Endodermal cell (in vitro differentiated cells): ENCODE measurements at regions not wholly inside any gene's neighbourhood (a gene's known extent, or its start where the extent isn't known, plus 50 kb on each side); places are given as distances from the start of the nearest gene placed in this dataset.

Experiments
- DNase-seq: peaks from one replicate; pipeline ENCODE4 v3.0.0-alpha.2; 2017
- H3K27ac ChIP-seq: 2 replicates; pipeline ENCODE4 v1.5.1; 2013; ENCODE audit warnings: mild to moderate bottlenecking, low read depth, low read length, moderate library complexity
- H3K27me3 ChIP-seq: 2 replicates; pipeline ENCODE4 v1.6.1; 2013; ENCODE audit warnings: mild to moderate bottlenecking, low read length, moderate library complexity; ENCODE audit not compliant: insufficient read depth, control insufficient read depth, poor library complexity, severe bottlenecking
- H3K36me3 ChIP-seq: 2 replicates; pipeline ENCODE4 v1.7.0; 2013; ENCODE audit warnings: mild to moderate bottlenecking, low read length, moderate library complexity; ENCODE audit not compliant: control insufficient read depth, insufficient read depth
- H3K4me1 ChIP-seq: one replicate; pipeline ENCODE4 v1.7.0; 2013; ENCODE audit warnings: low read length; ENCODE audit not compliant: control insufficient read depth, insufficient read depth
- H3K4me3 ChIP-seq: 2 replicates; pipeline ENCODE4 v1.5.1; 2013; ENCODE audit warnings: mild to moderate bottlenecking, low read length, moderate library complexity
- H3K9ac ChIP-seq: 2 replicates; pipeline ENCODE4 v1.6.1; 2013; ENCODE audit warnings: mild to moderate bottlenecking, low read length, moderate library complexity; ENCODE audit not compliant: poor library complexity, severe bottlenecking; ENCODE audit errors: extremely low read depth
- H3K9me3 ChIP-seq: 2 replicates; pipeline ENCODE4 v1.6.1; 2013; ENCODE audit warnings: mild to moderate bottlenecking, low read length, moderate library complexity; ENCODE audit not compliant: control insufficient read depth
- H3K27ac Mint-ChIP-seq: 2 replicates; pipeline ENCODE4 v1.8.0; 2020; ENCODE audit warnings: mixed read lengths
- H3K27me3 Mint-ChIP-seq: 2 replicates; pipeline ENCODE4 v1.8.0; 2021; ENCODE audit warnings: mild to moderate bottlenecking, mixed read lengths; ENCODE audit not compliant: insufficient read depth
- H3K36me3 Mint-ChIP-seq: 2 replicates; pipeline ENCODE4 v1.8.0; 2020; ENCODE audit warnings: low read depth, mixed read lengths
- H3K4me1 Mint-ChIP-seq: 2 replicates; pipeline ENCODE4 v1.8.0; 2020; ENCODE audit warnings: mixed read lengths
- H3K4me3 Mint-ChIP-seq: 2 replicates; pipeline ENCODE4 v1.8.0; 2020; ENCODE audit warnings: mild to moderate bottlenecking, moderate library complexity, mixed read lengths
- H3K9me3 Mint-ChIP-seq: 2 replicates; pipeline ENCODE4 v1.8.0; 2020; ENCODE audit warnings: mild to moderate bottlenecking, mixed read lengths
- CTCF ChIP-seq: fragments of 200-600 bp; sonication (generic); conservative IDR thresholded peaks from 2 replicates; pipeline ENCODE4 v1.5.0; 2021; ENCODE audit warnings: antibody characterized with exemption, mild to moderate bottlenecking
- WGBS, 2 experiments: methylation state at CpG; one replicate each; pipeline versions ENCODE4 v1.1.5 to v1.1.7; 2013; ENCODE audit warnings: missing lambda C conversion rate in 2 of 2, mixed read lengths in 1 of 2; ENCODE audit not compliant: insufficient coverage in 1 of 2, insufficient read length in 1 of 2; 5-methylcytosine and 5-hydroxymethylcytosine counted together

- Mint-ChIP-seq H3K27ac (no peak overlapping the region), H3K27me3 (peaks cover 3% of the 10 kb centered on the region), H3K9me3 (no peaks in the 10 kb centered on the region), H3K4me1 (no peaks in the 10 kb centered on the region), H3K36me3 (no peaks in the 10 kb centered on the region), H3K4me3 (no peak overlapping the region)
- no peaks in the 10 kb centered on the region for H3K27me3 ChIP-seq
- no peak for TF ChIP-seq CTCF
- H3K4me1 ChIP-seq: no peaks in the 10 kb centered on the region
- no peaks in the 10 kb centered on the region for H3K36me3 ChIP-seq
- H3K27ac ChIP-seq: no peak overlapping the region
- H3K9ac ChIP-seq: no peak overlapping the region
- H3K4me3 ChIP-seq: no peak overlapping the region
- H3K9me3 ChIP-seq: peaks cover 7% of the 10 kb centered on the region
- 97 to 100% methylated on average over 1 to 3 of the region's 3 CpGs for WGBS, 2 experiments
- no peak for DNase-seq
Measured at GRCh38 chr4:149265645-149266044, 550.0 kb downstream of the IQCM start.

GRCh38 chr4:149264093-149264733 is 551.4 kb downstream of the IQCM start:
- Histone ChIP-seq H3K36me3 (no peaks in the 10 kb centered on the region), H3K9me3 (peaks cover 7% of the 10 kb centered on the region), H3K9ac (no peak overlapping the region), H3K4me1 (no peaks in the 10 kb centered on the region), H3K4me3 (no peak overlapping the region), H3K27me3 (no peaks in the 10 kb centered on the region), H3K27ac (no peak overlapping the region)
- Mint-ChIP-seq H3K4me1 (no peaks in the 10 kb centered on the region), H3K27ac (no peak overlapping the region), H3K27me3 (peaks cover 4% of the 10 kb centered on the region), H3K4me3 (no peak overlapping the region), H3K36me3 (no peaks in the 10 kb centered on the region), H3K9me3 (no peaks in the 10 kb centered on the region)
- TF ChIP-seq CTCF: peak; percentile 89
- peak; percentile 75 for DNase-seq
- 40% methylated on average over 2 of the region's 2 CpGs; no CpG with 5 or more reads in 1 of the 2 experiments for WGBS, 2 experiments

- H3K36me3 Mint-ChIP-seq: no peaks in the 10 kb centered on the region
- WGBS, 2 experiments: 100% methylated on average over 1 of the region's 1 CpG; no CpG with 5 or more reads in 1 of the 2 experiments
- no peaks in the 10 kb centered on the region for H3K4me1 Mint-ChIP-seq
Measured at GRCh38 chr4:149248191-149248764, 567.4 kb downstream of the IQCM start.

More at GRCh38 chr4:149248191-149248764, 567.4 kb downstream of the IQCM start:
- Histone ChIP-seq H3K9ac (no peak overlapping the region), H3K4me3 (no peak overlapping the region), H3K36me3 (no peaks in the 10 kb centered on the region), H3K27ac (no peak overlapping the region), H3K27me3 (no peaks in the 10 kb centered on the region), H3K4me1 (no peaks in the 10 kb centered on the region), H3K9me3 (no peaks in the 10 kb centered on the region)
- Mint-ChIP-seq H3K9me3 (no peaks in the 10 kb centered on the region), H3K4me3 (no peak overlapping the region), H3K27ac (no peak overlapping the region), H3K27me3 (no peaks in the 10 kb centered on the region)
- DNase-seq: no peak
- TF ChIP-seq CTCF: no peak
